SK-N-SH (cell line): ENCODE measurements at regions not wholly inside any gene's neighbourhood (a gene's known extent, or its start where the extent isn't known, plus 50 kb on each side); places are given as distances from the start of the nearest gene placed in this dataset.

Experiments
- CTCF ChIA-PET: fragments of 300-600, 350-600 bp; formaldehyde crosslinking; extraction: SDS; loops from one replicate; lab custom pipeline; 2021; lab: Yijun Ruan, JAX
- POLR2A ChIA-PET: fragments of 350-600 bp; sonication (Branson Sonifier 250); formaldehyde crosslinking; extraction: SDS; loops from one replicate; lab custom pipeline; 2020; ENCODE audit warnings: antibody characterized with exemption, inconsistent platforms; lab: Yijun Ruan, JAX
- DNase-seq: peaks from one replicate; pipeline ENCODE4 v3.0.0; 2012
- H2AFZ ChIP-seq: fragments of 200-600 bp; sonication (generic); 2 replicates; pipeline ENCODE4 v1.8.1; 2016; ENCODE audit warnings: antibody characterized with exemption, mild to moderate bottlenecking, low read depth
- H3F3A ChIP-seq: fragments of 200-600 bp; sonication (generic); replicated peaks from 2 replicates; pipeline ENCODE3; 2016; ENCODE audit warnings: antibody characterized with exemption, mild to moderate bottlenecking; ENCODE audit not compliant: insufficient read depth
- H3K27ac ChIP-seq, 2 experiments: fragments of 200-500 bp in 1 of 2; fragments of 200-600 bp in 1 of 2; sonication (Bioruptor generic) in 1 of 2; sonication (generic), shearing (Covaris generic) in 1 of 2; 2 replicates each; pipeline versions ENCODE4 v1.5.1 to v1.6.1; 2014 to 2016; ENCODE audit warnings: low read depth in 2 of 2, inconsistent platforms in 1 of 2, low read length in 1 of 2, mild to moderate bottlenecking in 1 of 2, mixed read lengths in 1 of 2
- H3K27me3 ChIP-seq: fragments of 200-600 bp; sonication (generic), shearing (Covaris generic); 2 replicates; pipeline ENCODE4 v1.6.1; 2016; ENCODE audit warnings: mixed run types; ENCODE audit not compliant: insufficient read depth
- H3K36me3 ChIP-seq, 2 experiments: fragments of 200-500 bp in 1 of 2; fragments of 200-600 bp in 1 of 2; sonication (Bioruptor generic) in 1 of 2; sonication (generic) in 1 of 2; replicated peaks in 1 of 2; 2 replicates each; pipeline versions ENCODE3 to v1.5.1; 2014 to 2016; ENCODE audit warnings: low read length in 1 of 2, mild to moderate bottlenecking in 1 of 2; ENCODE audit not compliant: insufficient read depth in 2 of 2, control insufficient read depth in 1 of 2
- H3K4me1 ChIP-seq, 2 experiments: fragments of 200-500 bp in 1 of 2; fragments of 200-600 bp in 1 of 2; sonication (Bioruptor generic) in 1 of 2; sonication (generic), shearing (Covaris generic) in 1 of 2; 2 replicates each; pipeline versions ENCODE4 v1.5.1 to v1.6.1; 2014 to 2016; ENCODE audit warnings: low read depth in 1 of 2, low read length in 1 of 2, mixed run types in 1 of 2; ENCODE audit not compliant: insufficient read depth in 2 of 2, control insufficient read depth in 1 of 2
- H3K4me2 ChIP-seq: fragments of 200-600 bp; sonication (generic), shearing (Covaris generic); 2 replicates; pipeline ENCODE4 v1.6.1; 2017; ENCODE audit warnings: mixed run types
- H3K4me3 ChIP-seq, 2 experiments: fragments of 200-500 bp in 1 of 2; fragments of 200-600 bp in 1 of 2; sonication (Bioruptor generic) in 1 of 2; sonication (generic), shearing (Covaris generic) in 1 of 2; 2 replicates each; pipeline versions ENCODE4 v1.5.1 to v1.8.1; 2014 to 2016; ENCODE audit warnings: low read depth in 2 of 2, inconsistent platforms in 1 of 2, low read length in 1 of 2, mild to moderate bottlenecking in 1 of 2, mixed read lengths in 1 of 2, moderate library complexity in 1 of 2
- H3K79me2 ChIP-seq: fragments of 200-600 bp; sonication (generic); 2 replicates; pipeline ENCODE4 v1.8.1; 2017; ENCODE audit warnings: mild to moderate bottlenecking; ENCODE audit not compliant: insufficient read depth
- H3K9ac ChIP-seq: fragments of 200-600 bp; sonication (generic); 2 replicates; pipeline ENCODE4 v1.6.1; 2017; ENCODE audit warnings: mixed run types
- H3K9me2 ChIP-seq: fragments of 200-600 bp; sonication (generic); 2 replicates; pipeline ENCODE4 v1.6.1; 2017; ENCODE audit warnings: mixed run types
- H3K9me3 ChIP-seq: fragments of 200-600 bp; sonication (generic); 2 replicates; pipeline ENCODE4 v1.6.1; 2017; ENCODE audit warnings: mixed run types, mild to moderate bottlenecking, moderate library complexity
- H4K20me1 ChIP-seq: fragments of 200-600 bp; sonication (generic); 2 replicates; pipeline ENCODE4 v1.6.1; 2017; ENCODE audit warnings: mild to moderate bottlenecking, mixed run types; ENCODE audit not compliant: insufficient read depth
- CHD2 ChIP-seq: fragments of 150-350 bp; IDR thresholded peaks from 2 replicates; pipeline ENCODE4 v1.6.1; 2018; ENCODE audit warnings: low read length; ENCODE audit not compliant: partially characterized antibody
- ELF1 ChIP-seq: IDR thresholded peaks from 2 replicates; pipeline ENCODE4 v1.4.0; 2012
- EP300 ChIP-seq, 2 experiments: IDR thresholded peaks; 2 replicates each; pipeline versions ENCODE4 v1.4.0 to v1.6.1; 2012; ENCODE audit warnings: borderline replicate concordance in 1 of 2, low read depth in 1 of 2, low read length in 1 of 2
- EZH2phosphoT487 ChIP-seq: fragments of 200-600 bp; sonication (generic); IDR thresholded peaks from 2 replicates; pipeline ENCODE4 v1.6.1; 2017; ENCODE audit warnings: low read depth, mixed run types, mild to moderate bottlenecking, antibody characterized with exemption, moderate library complexity, borderline replicate concordance
- FOSL2 ChIP-seq: IDR thresholded peaks from 2 replicates; pipeline ENCODE4 v1.4.0; 2012; ENCODE audit warnings: low read depth, mild to moderate bottlenecking, moderate library complexity, borderline replicate concordance
- FOXJ3 ChIP-seq: sonication (generic); formaldehyde crosslinking; IDR thresholded peaks from 2 replicates; pipeline ENCODE4 v1.5.1; 2020; ENCODE audit warnings: mild to moderate bottlenecking, missing genetic modification reagents
- GABPA ChIP-seq: IDR thresholded peaks from 2 replicates; pipeline ENCODE4 v1.4.0; 2012; ENCODE audit warnings: low read depth, mild to moderate bottlenecking
- MAX ChIP-seq: IDR thresholded peaks from 2 replicates; pipeline ENCODE4 v1.4.0; 2012; ENCODE audit warnings: low read depth
- MEF2A ChIP-seq: IDR thresholded peaks from 2 replicates; pipeline ENCODE4 v1.4.0; 2012; ENCODE audit warnings: low read depth, borderline replicate concordance
- MXI1 ChIP-seq: IDR thresholded peaks from 2 replicates; pipeline ENCODE4 v1.6.1; 2012; ENCODE audit warnings: mild to moderate bottlenecking, low read depth, low read length, improper control_type of control experiment
- NFIC ChIP-seq: IDR thresholded peaks from 2 replicates; pipeline ENCODE4 v1.4.0; 2012; ENCODE audit warnings: borderline replicate concordance
- NRF1 ChIP-seq: IDR thresholded peaks from 2 replicates; pipeline ENCODE4 v1.6.1; 2012; ENCODE audit warnings: low read depth, mild to moderate bottlenecking, low read length
- RAD21 ChIP-seq: IDR thresholded peaks from 2 replicates; pipeline ENCODE4 v1.6.1; 2012; ENCODE audit warnings: mild to moderate bottlenecking, low read length
- RXRA ChIP-seq: IDR thresholded peaks from 2 replicates; pipeline ENCODE4 v1.4.0; 2012; ENCODE audit warnings: low read depth, mild to moderate bottlenecking, borderline replicate concordance
- SIN3A ChIP-seq: IDR thresholded peaks from 2 replicates; pipeline ENCODE4 v1.6.1; 2012; ENCODE audit warnings: low read depth, mild to moderate bottlenecking, low read length, moderate library complexity, borderline replicate concordance
- TAF1 ChIP-seq: IDR thresholded peaks from 2 replicates; pipeline ENCODE4 v1.6.1; 2012; ENCODE audit warnings: low read depth, mild to moderate bottlenecking, low read length, moderate library complexity, borderline replicate concordance
- USF1 ChIP-seq: IDR thresholded peaks from 2 replicates; pipeline ENCODE4 v1.4.0; 2012; ENCODE audit warnings: low read depth, borderline replicate concordance
- YY1 ChIP-seq: IDR thresholded peaks from 2 replicates; pipeline ENCODE4 v1.4.0; 2012; ENCODE audit warnings: low read depth, mild to moderate bottlenecking
- WGBS: methylation state at CpG from one replicate; pipeline ENCODE4 v1.1.6; 2017; ENCODE audit warnings: low lambda C conversion rate; 5-methylcytosine and 5-hydroxymethylcytosine counted together
- TF ChIP-seq, protein P1 (sequence below): IDR thresholded peaks from 2 replicates; pipeline ENCODE4 v1.6.1; 2012; ENCODE audit warnings: mild to moderate bottlenecking, low read depth, low read length, moderate library complexity
- TF ChIP-seq, protein P2 (sequence below): IDR thresholded peaks from 2 replicates; pipeline ENCODE4; 2012

- TF ChIP-seq RAD21: no peak
- TF ChIP-seq NRF1: no peak
- no peak for TF ChIP-seq SIN3A
- TF ChIP-seq ELF1: no peak
- TF ChIP-seq MAX: no peak
- no peak for TF ChIP-seq GABPA
- TF ChIP-seq EP300 (IDR thresholded peaks at IDR 0.05; ENCODE audit: borderline replicate concordance in 1 of 2, low read depth in 1 of 2, low read length in 1 of 2): no peak
Measured at GRCh38 chr16:5234295-5235050, 136.9 kb upstream of the EEF2KMT start (continued).

DNA sequence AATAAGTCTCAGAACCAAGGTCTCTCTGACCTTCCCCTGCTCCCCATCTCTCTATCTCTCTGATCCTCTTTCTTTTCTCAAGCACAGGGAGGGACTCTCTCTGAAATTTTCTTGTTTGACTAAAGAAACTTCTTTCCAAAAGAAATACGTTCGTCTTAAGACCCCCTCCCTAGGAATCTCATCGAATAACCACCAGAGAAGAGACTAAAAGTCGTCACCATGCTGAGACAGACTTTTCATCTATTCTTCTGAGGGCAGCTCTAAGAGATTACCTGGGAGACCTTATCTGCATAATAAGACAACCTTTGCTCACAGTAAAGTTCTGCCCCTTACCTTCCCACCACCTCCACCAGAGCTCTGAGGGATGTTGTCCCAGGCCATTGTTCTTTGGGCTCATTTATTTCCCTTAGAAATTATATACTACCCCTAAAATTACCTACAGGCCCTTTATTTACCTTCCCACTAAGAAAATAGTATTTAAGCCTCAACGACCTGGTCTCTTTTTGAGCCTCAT lies 133.7 kb upstream of the EEF2KMT start:
- no peak overlapping the region for H3K4me2 ChIP-seq
- no peaks in the 10 kb centered on the region for H3K36me3 ChIP-seq
- no peak for DNase-seq
- no peak overlapping the region for H3K4me3 ChIP-seq
- H3F3A ChIP-seq: no peaks in the 10 kb centered on the region
- WGBS: 24% methylated on average over 5 of the region's 5 CpGs
- no peaks in the 10 kb centered on the region for H3K79me2 ChIP-seq
- H3K27ac ChIP-seq: no peak overlapping the region
- POLR2A ChIA-PET: no interaction called here
- TF ChIP-seq RAD21: no peak
- TF ChIP-seq RXRA: no peak
- TF ChIP-seq EZH2phosphoT487: no peak
- TF ChIP-seq MEF2A: no peak
- no peak for TF ChIP-seq CHD2
- no peak for TF ChIP-seq USF1
- TF ChIP-seq YY1: no peak
- TF ChIP-seq FOXJ3 (CRISPR knock-in tag): no peak
- TF ChIP-seq NFIC: no peak
- TF ChIP-seq, protein P1, sequence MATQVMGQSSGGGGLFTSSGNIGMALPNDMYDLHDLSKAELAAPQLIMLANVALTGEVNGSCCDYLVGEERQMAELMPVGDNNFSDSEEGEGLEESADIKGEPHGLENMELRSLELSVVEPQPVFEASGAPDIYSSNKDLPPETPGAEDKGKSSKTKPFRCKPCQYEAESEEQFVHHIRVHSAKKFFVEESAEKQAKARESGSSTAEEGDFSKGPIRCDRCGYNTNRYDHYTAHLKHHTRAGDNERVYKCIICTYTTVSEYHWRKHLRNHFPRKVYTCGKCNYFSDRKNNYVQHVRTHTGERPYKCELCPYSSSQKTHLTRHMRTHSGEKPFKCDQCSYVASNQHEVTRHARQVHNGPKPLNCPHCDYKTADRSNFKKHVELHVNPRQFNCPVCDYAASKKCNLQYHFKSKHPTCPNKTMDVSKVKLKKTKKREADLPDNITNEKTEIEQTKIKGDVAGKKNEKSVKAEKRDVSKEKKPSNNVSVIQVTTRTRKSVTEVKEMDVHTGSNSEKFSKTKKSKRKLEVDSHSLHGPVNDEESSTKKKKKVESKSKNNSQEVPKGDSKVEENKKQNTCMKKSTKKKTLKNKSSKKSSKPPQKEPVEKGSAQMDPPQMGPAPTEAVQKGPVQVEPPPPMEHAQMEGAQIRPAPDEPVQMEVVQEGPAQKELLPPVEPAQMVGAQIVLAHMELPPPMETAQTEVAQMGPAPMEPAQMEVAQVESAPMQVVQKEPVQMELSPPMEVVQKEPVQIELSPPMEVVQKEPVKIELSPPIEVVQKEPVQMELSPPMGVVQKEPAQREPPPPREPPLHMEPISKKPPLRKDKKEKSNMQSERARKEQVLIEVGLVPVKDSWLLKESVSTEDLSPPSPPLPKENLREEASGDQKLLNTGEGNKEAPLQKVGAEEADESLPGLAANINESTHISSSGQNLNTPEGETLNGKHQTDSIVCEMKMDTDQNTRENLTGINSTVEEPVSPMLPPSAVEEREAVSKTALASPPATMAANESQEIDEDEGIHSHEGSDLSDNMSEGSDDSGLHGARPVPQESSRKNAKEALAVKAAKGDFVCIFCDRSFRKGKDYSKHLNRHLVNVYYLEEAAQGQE: no peak
- TF ChIP-seq NRF1: no peak
- TF ChIP-seq TAF1: no peak
- TF ChIP-seq FOSL2: no peak
- TF ChIP-seq, protein P2, sequence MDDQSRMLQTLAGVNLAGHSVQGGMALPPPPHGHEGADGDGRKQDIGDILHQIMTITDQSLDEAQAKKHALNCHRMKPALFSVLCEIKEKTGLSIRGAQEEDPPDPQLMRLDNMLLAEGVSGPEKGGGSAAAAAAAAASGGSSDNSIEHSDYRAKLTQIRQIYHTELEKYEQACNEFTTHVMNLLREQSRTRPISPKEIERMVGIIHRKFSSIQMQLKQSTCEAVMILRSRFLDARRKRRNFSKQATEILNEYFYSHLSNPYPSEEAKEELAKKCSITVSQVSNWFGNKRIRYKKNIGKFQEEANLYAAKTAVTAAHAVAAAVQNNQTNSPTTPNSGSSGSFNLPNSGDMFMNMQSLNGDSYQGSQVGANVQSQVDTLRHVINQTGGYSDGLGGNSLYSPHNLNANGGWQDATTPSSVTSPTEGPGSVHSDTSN: no peak
- TF ChIP-seq MXI1: no peak
- CTCF ChIA-PET: no interaction called here
- H3K9ac ChIP-seq: no peak overlapping the region
- H3K27me3 ChIP-seq: no peaks in the 10 kb centered on the region
- no peaks in the 10 kb centered on the region for H3K4me1 ChIP-seq
- H3K9me2 ChIP-seq: no peaks in the 10 kb centered on the region
- no peaks in the 10 kb centered on the region for H3K9me3 ChIP-seq
- no peak overlapping the region for H2AFZ ChIP-seq
- H4K20me1 ChIP-seq: no peaks in the 10 kb centered on the region
